GM12873 (cell line): ENCODE measurements at regions not wholly inside any gene's neighbourhood (a gene's known extent, or its start where the extent isn't known, plus 50 kb on each side); places are given as distances from the start of the nearest gene placed in this dataset.

Source experiments
- TF ChIP-seq, protein P1 (sequence below): IDR thresholded peaks from 2 replicates; pipeline ENCODE4 v1.5.1; 2012; ENCODE audit warnings: low read depth, mild to moderate bottlenecking, moderate library complexity, low read length, control low read depth; ENCODE audit not compliant: insufficient read depth; ENCODE audit errors: missing control alignments

DNA sequence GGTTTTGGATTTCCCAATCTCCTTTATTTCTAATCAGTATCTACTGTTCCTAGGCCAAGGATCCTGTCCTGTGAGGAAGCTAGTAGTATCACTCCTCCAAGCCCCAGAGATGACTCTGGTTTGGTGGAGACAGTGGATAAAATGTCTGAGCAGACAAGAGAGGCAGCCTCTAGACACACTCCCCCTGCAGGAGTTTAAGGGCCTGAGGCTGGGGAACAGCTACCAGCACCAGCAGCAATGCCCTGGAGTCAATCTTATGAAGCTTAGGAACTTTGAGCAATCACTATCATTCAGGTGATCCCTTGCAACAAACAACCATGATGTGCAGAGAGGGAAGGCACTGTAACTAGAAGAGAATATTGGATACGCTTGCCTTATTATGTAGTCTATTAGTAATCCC is 384.7 kb upstream of the ID4 start:
- TF ChIP-seq, protein P1, sequence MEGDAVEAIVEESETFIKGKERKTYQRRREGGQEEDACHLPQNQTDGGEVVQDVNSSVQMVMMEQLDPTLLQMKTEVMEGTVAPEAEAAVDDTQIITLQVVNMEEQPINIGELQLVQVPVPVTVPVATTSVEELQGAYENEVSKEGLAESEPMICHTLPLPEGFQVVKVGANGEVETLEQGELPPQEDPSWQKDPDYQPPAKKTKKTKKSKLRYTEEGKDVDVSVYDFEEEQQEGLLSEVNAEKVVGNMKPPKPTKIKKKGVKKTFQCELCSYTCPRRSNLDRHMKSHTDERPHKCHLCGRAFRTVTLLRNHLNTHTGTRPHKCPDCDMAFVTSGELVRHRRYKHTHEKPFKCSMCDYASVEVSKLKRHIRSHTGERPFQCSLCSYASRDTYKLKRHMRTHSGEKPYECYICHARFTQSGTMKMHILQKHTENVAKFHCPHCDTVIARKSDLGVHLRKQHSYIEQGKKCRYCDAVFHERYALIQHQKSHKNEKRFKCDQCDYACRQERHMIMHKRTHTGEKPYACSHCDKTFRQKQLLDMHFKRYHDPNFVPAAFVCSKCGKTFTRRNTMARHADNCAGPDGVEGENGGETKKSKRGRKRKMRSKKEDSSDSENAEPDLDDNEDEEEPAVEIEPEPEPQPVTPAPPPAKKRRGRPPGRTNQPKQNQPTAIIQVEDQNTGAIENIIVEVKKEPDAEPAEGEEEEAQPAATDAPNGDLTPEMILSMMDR = no peak

GRCh38 chr6:19454001-19454720 is 383.0 kb upstream of the ID4 start:
- TF ChIP-seq, protein P1 = no peak

GRCh38 chr6:19454721-19455392 is 382.3 kb upstream of the ID4 start:
- TF ChIP-seq, protein P1 = no peak

DNA sequence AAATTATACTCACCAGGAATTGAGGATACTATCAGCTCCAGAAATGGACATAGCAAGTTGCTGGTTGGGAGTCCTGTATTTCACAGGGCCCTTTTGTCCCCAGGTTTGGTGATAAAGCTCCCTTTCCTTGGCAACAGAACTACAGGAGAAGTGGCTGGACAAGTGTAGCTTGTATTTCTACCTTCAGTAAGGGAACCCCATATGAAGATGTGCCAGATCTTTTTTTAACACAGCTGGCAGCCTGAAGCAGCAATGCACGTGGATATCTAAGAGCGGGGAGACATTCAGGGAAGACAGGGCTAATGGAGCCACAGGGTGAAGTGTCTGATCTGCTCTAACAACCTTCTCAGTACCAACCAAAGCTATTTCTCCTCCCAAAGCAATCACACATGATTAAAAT is 373.9 kb upstream of the ID4 start:
- TF ChIP-seq, protein P1 = no peak

DNA sequence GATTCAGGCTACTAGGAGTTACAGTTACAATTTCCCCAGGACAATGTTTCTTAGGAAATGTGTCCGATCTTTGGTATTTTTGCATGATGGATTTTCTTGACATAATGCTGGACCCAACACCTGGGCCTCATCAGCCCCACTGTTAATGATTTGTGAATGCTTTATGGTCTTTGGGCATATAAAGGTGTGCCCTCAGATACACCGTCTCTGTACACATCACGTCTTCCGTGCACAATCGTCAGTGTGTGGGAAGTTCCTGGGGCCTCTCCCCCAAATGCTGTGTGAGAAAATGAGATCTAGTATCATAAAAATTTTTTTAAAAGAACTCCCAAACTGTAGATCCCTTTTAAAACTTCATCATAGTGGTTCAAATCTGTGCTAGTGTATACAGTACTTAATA is 373.2 kb upstream of the ID4 start:
- TF ChIP-seq, protein P1 = no peak

DNA sequence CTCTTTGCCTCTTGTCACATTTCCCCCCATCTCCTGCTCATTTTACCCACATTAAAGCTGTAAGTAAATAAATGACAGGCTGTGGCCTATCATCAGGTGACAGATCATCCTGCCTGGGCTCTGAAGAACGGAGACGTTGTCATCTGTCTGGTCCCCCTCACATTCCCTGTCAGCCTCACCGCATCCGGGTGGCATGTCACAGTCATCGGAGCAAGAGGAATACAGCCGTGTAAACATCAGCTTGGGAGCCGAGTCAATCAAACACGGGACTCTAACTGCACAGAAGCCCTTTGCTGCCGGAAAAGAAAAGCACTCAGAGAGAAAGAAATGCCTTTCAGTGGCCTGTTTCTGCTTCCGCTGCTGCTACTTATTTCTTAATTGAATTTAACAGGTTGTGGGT is 371.9 kb upstream of the ID4 start:
- TF ChIP-seq, protein P1 = no peak

GRCh38 chr6:19465760-19466159 is 371.4 kb upstream of the ID4 start:
- TF ChIP-seq, protein P1 = no peak
